ENCODE measurements at regions not wholly inside any gene's neighbourhood (a gene's known extent, or its start where the extent isn't known, plus 50 kb on each side); places are given as distances from the start of the nearest gene placed in this dataset.
"Not testable (repeated sequence)": the region's sequence is repeated elsewhere in the genome, so short reads cannot be mapped to it uniquely, and the experiment has no call there.

DNA sequence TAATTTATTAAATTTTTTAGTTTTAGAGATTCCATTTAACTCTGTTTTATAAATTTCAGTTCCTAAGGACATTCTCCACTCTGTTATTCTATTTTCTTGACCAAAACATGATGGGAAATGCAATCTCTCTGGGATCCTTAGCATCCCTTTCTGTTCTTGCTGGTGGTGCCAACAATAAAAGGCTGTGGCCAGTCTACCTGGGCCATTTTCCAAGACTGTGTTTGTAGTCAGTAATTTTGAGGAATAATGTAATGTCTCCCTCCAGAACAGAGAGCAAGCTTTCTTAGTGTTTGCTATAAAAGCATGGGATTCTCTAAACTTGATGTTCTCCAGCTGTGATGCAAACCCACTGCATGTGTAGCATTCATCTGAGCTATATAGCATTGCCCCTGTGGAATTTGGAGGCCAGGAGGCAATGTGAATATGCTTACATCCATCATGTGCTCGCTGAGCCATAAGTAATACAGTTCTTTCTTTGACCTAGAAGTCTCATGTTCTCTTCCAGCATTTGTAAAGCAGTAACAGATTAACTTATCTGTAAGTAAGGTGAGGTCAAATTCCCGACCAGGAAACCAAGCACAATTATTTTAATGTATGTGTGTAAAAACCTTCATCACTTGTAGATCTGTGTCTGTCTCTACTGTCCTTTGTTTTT lies 211.5 kb upstream of the TAS2R1 start:
- no peak for DNase-seq

DNA sequence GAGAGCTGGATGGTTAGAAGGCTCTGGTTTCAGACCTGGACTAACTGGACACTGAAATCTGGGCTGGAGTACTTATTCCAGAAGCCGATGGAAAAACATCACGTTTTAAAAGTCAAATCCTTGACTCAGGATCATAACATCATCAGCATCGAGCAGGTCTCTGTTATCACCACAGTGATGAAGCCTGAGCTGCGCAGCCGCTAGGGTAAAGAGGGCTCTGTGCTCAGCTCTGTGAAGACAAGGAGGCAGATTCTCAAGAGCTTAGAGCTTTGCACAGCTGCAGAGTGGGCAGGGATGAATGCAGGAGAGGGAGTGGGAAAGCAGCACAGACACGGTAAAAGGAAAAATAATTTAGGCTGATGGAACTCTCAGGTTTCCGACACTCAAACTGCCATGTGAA lies 208.8 kb upstream of the TAS2R1 start:
- no peak for DNase-seq

DNA sequence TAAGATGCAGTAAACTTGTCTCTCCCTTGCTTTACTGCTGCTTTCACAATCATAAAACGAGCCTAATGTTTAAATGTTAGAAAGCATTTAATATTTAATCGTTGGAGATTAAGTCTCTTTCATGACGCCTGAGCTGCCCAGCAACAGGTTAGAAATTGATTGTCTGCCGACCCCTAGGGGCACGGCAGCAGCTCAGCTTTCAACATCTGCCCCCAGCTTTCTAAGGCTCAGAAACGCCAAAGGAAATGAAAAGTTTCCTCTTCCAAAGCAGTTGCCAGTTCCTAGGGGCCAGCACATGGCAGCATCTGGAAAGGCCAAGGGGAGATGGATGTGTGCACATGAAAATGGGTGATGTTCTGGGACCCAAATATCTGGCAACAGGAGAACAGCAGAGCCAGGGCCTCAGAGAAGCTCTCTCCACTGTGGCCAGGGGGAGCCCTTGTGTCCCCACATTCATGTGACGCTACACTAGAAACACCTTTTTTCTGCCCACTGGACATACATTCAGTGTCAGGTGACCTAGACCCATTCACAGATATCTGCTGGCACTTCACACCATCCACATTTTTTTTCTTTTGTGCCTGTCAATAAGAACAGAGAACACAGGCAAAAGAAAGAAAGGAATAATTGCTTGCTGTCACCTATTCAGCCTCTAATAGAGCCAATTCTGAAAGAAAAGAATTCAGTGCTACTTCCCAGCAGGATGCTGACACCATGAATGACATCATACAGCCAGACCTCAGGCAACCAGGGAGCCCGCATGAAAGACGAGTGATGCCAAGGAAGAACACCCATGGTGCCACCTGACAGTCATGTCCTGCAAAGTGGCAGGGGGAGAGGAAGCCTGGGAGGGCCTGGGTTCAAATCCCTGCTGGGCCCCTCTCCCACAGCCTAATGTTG lies 205.0 kb upstream of the TAS2R1 start:
- no peak for DNase-seq

DNA sequence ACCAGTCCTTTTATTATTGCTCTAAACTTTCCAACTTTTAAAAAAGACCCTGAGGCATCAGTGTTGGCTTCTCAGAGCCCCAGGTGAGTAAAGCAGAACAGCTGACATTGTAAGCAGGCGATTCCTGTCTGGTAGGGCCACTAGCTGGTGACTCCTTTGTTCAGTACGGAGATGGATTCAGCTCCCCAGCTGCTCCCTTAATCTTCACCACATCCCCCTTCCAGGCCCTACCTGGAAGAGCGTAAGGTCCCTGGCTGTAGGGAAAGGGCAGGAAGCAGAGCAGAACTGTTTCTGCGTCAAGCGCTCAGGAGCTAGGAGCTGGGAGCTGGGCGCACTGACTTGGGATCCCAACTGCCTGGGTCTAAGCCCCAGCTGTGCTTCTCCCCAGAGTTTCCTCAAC lies 203.7 kb upstream of the TAS2R1 start:
- no peak for DNase-seq

DNA sequence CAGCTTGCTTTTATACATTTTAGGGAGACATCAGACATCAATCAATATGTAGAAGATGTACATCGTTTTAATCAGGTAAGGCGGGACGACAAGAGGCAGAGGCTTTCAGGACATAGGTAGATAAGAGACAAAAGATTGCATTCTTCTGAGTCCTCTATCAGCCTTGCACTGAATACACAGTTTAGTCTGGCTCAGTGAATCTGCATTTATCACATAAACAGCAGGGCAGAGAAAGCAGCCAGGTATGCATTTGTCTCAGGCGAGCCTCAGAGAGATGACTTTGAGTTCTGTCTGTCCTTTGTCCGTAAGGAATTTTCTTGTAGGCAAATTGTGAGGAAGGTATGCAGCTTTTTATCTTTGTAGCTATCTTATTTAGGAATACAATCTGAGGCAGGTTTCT lies 202.8 kb upstream of the TAS2R1 start:
- no peak for DNase-seq

DNA sequence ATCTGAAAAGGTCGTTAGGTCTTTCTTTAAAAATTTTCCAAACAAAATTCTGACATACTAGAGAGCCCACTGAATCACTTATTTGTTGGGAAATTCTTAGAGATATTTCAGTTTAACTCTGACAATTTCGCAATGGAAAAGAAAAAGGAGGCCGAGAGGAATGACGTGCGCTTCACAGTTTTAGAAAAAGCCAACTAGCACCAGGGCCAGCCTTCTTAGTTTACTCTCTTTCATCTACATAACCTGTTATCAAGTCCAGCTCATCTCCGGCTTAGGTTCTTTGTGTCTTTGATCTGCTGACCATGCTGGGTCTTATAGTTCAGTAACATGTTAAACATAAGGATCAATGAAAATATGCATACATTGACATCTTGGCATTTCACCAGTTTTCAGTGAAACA lies 201.7 kb upstream of the TAS2R1 start:
- DNase-seq = no peak

DNA sequence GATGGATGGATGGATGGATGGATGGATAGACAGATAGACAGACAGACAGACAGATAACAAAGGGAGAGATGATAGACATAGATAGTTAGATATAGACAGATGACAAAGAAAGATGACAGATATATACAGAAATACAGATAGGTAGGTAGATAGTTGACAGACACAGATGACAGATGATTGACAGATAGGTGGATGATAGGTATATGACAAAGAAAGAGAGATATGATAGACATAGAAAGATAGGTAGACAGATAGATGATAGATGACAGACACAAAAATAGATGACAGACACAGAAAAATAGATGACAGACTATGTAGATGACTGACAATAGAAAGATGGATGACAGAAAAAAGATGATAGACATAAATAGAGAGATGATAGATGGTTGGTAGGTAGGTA lies 200.0 kb upstream of the TAS2R1 start:
- no peak for DNase-seq

DNA sequence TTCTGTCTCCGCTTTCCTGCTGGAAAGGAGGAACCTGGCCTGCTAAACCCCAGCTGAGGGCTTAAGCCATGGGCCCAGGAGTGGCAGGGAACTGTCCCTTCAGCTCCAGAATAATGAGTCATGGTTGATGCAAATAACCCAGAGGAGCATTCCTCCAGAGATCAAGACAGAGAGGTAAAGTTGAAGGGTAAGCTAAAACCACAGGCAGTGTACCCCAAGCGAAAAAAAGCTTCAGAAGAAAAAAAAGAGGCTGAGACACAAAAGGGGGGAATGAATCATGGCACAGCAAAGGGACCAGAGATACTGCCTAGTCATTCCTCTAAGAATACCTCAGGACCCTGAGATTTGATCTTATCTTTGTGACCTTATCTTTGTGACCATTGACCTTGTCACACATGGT lies 199.5 kb upstream of the TAS2R1 start:
- no peak for DNase-seq

DNA sequence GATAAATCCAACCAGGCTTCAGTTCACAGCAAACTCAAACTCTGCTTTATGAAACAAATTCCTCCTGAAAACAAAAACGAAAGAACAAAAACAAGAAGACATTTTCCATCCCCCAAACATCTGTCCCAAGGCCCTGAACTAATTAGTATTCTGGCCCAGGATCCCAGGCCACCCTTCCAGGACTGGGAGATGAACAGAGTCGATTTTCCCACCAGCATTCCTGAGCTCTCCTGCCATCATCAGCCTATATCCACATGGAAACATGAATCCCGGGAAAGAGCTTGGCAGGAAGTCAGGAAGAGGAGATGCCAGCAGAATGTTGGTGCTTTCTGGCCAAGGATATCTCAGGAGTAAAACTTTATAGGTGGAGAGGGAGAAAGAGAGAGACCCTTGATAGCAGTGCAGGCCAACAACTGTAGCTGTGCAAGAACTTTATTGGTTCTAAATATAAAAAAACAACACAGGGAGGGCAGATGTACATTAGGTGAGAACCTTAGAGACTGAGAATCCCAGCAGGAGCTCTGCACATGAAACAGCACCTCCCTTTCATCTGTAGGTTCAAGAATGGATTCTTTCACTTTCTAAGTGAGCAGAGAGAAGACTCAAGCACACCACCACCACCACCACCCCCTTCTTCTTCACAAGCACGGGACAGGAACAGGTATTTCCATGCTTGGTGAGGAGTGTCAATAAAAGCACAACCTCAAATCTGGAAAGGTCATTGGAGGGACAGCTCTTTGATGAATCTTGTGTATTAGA lies 190.7 kb upstream of the TAS2R1 start:
- DNase-seq = no peak

DNA sequence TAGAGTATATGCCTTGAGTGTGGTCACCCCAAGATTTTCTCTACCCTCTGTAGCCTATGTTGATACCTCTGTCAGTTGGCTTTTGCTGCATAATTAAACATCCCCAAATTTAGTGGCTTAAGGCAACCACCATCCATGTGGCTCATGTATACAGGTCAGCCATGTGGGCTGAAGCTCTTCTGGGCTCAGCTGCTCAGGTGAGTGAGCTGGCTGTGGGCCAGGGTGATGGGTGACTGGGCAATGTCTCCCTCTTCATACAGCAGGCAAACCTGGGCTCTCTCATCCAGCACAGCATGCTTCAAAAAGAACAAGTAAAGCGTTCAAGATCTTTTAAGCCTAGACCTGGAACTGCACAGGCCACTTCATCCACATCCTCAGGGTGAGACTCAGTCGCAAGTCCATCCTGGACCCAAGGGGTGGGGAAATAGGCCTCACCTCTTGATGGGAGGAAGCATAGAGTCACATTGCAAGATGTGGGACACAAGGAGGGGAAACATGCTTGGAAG lies 188.2 kb upstream of the TAS2R1 start:
- no peak for DNase-seq

DNA sequence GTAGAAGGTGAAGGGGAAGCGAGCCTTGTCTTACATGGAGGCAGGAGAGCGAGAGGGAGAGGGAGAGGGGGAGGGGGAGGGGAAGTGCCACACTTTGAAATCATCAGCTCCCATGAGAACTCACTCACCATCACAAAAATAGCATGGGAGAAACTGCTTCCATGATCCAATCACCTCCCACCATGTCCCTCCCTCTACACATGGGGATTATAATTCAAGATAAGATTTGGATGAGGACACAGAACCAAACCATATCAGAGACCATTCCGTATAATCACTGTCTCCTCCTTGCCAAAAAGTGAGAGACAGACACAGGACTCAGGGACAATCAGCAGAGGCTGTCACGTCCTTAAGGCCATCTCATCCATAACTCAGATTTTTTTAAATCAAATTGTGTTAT lies 187.7 kb upstream of the TAS2R1 start:
- no peak for DNase-seq

DNA sequence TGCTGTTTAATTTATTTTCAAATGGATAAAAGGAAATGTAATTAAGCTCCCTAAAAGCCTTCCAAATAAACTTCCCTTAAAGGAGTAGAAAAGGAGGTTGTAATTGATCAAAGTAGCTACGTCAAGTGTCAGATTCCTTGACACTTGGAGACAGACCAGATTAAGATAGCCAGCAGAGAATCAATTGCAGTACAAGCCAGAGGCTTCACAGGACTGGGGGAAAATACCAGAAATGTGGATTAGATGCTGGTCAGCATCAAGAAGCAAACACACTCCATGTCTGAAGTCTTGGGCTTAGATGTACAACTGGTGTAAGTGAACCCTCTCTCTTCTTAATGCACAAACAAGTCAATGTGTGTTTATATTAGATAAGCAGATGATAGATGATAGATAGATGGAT lies 184.9 kb upstream of the TAS2R1 start:
- no peak for DNase-seq

DNA sequence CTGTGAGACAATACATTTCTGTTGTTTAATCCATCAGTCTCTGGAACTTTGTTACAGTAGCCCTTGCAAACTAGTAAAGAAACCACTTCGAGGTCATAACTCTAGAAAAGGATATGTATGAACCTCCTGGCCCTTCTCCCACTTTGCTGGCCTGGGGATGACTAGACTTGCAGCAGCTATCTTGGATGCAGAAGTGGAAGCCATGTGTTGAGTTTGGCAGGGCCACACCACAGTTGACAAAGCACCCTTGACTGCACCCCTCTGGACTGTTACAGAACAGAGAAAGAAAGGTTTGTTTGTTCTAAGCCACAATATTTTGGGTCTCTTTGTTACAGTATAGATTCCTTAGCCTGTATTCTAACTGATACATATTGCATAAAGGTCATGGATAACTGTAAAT lies 183.2 kb upstream of the TAS2R1 start:
- DNase-seq = no peak

DNA sequence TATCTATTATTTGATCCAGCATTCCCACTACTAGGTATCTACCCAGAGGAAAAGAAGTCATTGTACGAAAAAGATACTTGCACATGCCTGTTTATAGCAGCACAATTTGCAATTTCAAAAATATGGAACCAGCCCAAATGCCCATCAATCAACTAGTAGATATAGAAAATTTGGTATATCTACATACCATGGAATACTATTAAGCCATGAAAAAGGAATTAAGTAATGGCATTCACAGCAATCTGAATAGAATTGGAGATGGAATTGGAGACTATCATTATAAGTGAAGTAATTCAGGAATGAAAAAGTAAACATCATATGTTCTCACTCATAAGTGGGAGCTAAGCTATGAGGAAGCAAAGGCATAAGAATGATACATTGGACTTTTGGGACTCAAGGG lies 177.2 kb upstream of the TAS2R1 start:
- not testable (repeated sequence) for DNase-seq

DNA sequence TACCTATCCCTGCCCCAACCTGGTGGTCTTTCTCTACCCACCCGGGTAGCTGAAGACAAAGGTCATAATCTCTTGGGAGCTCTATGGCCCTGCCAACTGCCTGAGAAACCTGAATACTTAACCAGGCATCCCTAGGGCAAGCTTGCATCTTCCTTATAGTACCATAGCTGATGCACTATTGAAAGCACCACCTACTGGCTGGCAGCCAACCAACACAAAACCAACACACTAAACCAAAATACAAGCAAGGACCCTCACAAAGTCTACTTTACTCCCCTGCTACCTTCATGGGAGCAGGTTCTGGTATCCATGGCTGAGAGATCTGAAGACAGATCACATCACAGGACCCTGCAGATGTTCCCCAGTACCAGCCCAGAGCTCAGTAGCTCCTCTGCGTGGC lies 171.8 kb upstream of the TAS2R1 start:
- DNase-seq = no peak

DNA sequence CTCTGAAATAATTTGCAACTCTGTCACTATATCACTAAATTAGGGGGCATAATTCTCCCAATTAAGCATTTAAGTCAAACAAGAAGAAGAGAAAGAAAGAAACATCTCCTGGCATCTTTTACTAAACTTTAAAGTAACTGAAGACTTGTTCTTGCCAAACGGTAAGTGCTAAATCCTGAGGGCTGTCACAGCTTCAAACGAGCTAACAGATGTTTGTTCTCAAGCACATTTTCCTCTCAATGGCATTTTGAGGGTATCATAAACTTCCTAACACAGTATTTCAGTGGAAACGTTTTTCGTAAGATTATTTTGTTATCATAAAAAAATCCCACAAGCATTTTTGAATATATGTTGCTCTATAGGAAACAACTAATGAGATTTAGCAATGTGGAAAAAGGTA lies 169.5 kb upstream of the TAS2R1 start:
- no peak for DNase-seq

DNA sequence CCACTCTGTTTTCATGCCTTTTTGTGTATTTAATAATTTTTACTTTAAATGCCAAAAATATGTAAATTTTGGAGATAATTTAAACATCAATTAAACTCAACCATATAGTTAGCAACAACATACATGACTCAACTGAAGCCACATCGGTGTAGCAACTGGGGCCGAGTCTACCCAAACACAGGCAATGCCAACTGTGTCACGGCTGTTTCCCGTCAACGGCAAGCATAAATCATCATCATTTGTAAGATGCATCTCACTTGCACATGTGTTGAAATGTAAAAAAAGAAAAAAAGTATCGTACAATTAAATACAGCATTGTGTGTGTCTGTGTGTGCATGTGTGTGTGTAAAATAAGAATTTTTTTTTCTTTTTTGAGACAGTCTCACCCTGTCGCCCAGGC lies 160.1 kb upstream of the TAS2R1 start:
- no peak for DNase-seq

DNA sequence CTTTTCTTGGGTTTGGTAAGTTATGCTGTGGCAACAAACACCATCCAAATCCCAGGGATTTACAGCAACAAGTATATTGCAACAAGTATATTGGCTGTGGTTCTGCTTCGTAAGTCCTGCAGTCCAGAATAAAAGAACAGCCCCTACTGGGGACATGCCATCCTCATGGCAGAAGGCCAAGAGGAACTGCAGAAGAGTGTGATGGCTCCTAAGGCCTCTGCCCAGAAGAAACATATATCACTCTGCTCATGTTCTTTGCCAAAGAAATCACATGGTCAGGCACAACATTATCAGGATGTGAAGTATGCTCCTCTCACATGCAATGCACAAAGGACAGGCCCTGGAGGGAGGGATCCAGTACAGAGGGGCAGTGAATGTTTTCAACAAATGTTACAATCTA lies 159.6 kb upstream of the TAS2R1 start:
- DNase-seq = no peak

DNA sequence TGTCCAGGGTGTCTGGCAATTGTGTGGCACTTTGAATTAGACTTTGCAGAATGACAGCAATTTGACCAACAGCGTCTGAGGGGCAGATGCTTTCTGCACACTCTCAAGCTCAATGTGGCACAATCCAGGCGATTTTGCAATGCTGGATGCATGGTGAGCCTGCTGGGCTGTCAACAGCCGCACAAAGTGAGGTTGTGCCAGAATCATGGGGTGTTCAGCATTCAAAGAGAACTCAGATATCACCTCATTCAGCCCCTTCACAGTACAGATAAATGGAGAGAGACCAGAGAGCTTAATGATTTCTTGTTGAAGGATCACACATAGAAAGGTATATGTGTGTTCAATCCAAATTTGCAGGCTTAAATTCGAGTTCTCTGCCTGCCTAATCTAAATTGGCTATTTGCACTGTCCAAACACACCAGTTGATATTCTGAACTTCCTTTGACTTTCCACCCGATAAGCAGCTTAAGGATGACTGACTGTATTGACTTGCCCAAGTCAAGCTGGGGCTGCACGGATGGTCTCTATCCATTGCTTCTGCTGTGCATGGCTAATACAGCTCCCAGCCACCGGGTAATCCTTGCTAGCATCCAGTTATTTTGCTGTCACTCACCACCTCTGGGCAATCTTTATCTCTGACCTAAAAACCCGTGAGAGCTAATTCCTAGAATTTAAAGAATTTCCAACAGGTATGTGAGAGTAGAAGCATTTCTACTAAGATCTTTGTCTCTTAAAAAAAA lies 157.9 kb upstream of the TAS2R1 start:
- DNase-seq = no peak

DNA sequence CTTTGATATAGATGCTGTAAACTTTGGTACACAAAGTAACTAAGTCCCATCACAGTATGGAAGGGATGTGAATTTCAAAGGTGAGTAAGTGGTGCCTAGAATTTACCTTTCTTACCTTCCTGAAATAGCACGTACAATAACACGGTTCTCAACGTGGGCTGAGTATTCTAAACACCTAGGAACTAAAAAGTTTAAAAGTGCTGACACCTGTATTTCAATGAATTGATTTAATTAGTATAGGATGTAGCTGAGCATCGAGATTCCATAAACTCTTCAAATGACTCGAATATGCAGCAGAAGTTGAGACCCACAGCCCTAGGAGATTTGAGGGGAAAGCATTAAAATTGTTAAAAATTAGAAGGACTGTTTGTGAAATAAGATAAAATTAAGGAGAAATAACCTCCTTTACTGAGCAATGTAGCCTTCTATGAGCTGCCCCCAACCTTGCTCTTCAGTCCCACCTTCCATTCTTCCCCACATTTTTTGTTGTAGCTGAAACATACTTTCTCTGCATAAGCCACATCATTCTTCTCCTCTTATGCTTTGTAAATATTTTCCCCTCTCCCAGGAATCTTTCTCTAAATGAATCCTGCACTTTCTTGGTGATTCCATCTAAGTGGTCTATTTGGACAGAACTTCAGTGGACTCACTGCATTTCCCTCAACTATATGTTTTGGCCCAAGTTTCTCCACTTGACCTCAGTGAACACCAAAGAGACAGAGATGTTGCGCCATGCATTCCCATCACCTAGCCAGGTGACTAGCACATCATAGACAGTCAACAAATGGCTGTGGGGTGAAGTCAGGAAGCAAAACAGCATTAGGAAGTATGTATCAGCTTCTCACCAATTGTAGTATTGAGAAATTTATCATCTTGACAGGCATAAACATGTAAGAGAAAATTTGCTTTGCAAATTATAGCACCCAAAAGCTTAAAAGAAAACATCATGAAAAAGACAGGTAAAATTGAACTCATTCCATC lies 156.5 kb upstream of the TAS2R1 start:
- DNase-seq = no peak

DNA sequence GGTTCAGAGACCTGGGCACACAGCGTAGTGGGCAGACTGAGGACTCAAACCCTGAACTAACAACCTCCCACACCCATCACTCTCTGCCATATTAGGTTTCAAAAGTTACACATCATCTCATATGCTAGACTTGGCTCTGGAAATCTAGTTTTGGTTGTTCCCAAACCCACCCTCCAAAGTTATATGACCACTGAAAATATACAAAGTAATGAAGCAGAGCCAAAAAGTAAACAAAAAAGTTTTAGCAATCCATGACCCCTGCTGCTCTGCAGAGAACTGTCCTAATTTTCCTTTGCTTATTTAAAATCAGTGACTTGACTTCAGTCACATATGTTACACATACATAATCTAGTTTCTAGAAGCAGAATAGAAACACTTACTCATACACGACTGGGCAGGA lies 155.6 kb upstream of the TAS2R1 start:
- no peak for DNase-seq

DNA sequence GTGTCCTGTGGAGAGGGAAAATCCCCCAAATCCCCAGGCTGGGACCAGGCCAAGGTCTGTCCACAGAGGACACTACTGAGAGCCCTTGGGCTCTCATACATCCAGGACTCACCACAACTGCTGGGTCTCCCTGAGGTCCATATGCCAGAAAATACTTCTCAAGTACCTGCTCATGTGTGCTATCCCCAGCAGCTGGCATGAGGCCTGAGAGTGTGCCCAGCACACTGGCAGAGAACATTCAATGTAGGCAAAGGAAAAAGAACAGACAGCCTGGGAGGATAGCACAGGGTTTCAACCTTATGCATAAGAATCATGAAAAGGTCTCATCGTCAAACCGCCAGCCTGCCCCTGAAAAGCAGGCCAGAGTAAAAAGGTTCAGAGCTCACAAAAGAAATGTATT lies 154.1 kb upstream of the TAS2R1 start:
- no peak for DNase-seq
